HG02678 (cell line): ENCODE measurements at regions not wholly inside any gene's neighbourhood (a gene's known extent, or its start where the extent isn't known, plus 50 kb on each side); places are given as distances from the start of the nearest gene placed in this dataset.

Experiments used
- ATAC-seq: cut with Tn5 transposase; IDR thresholded peaks from one replicate; pipeline ENCODE4 v1.9.1; 2021; ENCODE audit warnings: mild to moderate bottlenecking, moderate library complexity; ENCODE audit not compliant: unreplicated experiment

DNA sequence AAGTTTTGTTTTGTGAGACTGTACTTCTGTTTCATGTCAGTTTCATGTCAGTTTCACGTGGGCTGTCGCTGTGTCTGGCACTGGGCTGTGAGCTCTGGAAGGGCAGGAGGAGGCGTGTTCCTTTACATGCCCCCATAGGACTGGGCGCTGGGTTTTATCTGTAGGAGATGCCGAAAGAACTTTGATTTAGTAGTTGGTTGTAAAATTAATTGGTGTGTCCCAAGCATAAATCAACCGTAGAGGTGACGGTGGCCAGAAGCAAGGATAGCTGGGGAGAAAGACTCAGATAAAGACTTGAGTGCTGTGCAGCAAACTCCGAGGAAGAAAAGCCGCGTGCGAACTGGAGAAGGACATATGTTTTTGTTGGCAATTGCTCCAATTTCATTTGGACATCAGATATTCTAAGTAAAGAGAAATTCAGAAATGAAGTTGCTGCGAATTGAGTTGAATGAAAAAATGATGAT lies 182.5 kb downstream of the VRK1 start:
- ATAC-seq = no peak

DNA sequence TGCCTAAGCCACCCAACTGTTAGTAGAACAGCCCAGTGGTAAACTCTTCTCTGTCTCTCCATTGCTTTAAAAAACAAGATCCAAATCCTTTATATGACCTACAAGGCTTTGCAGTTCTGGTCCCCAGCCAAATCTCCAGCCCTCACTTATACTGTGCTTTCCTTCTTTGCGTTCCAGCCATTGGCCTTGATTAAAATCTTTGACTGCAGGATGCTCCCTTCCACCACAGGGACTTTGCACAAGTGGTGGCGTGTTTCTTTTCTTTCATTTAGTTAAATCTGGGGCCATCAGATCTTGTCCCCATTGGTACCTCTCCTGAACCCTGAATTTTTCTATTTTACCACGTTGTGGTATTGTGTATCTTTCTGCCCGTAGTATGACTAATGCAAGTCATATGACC lies 183.7 kb downstream of the VRK1 start:
- ATAC-seq = no peak

DNA sequence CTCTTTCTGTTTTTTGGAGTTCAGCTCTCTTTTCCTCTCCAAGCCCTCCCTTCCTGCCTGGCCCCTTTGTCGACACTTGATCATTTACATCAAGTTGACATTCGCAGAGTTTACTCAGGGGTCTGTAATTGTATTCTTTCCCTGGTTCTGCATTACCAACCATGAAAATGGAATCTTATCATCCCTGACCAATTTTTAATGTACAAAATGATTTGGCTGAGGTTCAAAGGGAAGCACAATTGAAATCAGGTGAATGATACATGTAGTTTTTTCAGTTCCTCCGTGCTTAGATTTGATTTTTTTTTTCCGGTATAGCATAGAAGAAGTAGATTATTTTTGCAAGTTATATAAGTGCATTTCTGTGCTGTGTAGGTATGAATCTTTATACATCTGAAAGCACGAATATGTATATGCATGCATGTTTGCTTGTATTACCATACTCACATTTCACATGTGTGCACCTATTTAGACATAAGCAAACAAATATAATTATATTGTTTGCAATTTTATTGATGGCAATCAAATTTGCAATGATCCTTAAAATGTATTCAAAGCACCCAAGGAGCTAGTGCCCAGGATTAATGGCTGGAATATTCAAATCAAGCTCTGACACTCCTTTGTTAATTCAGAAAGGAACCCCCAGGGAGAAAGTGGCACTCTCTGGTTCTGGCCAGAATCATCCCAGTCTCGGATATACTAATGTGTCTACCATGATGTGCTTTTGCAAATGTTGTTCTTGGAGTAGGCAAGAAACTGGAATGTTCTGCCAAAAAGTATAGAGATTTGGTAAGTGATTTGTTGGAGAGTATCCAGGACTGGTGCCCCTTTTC lies 189.3 kb downstream of the VRK1 start:
- no peak for ATAC-seq

DNA sequence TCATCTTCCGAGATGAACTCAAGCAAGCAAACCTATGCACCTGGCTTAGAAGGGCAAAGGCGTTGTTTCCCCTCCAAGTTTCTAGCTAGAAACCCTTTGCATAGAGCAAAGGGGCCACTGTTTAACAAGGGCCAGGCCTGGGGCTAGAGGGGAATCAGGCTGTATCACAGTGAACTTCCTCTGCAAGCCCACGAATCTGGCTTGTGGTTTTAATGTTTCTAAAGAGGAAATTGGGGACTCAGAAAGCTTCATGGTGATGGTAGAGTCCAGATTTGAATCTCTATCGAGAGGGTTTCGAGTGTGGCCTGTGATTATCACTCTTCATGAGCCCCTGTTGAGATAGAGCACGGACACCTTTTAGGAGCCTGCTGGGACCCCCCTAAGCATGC lies 189.9 kb downstream of the VRK1 start:
- peak; percentile 63 for ATAC-seq

DNA sequence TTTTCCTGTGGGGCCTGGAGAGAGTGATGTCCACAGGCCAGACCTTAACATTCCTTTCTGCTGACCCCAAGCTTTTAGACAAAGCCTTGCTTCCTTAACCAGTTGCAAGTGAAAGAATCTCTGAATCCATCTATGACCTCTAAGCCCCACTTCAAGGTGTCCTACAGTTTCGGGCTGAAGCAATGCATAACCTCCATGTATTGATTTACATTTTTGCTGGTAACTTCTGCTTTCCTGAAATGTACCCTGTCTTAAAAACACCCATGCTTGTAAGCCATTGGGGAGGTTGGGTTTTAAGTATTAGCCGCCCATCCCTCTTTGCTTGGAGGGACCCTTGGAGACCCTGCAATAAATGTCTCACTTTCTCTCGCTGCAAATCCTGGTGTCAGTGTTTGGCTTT lies 190.6 kb downstream of the VRK1 start:
- ATAC-seq = no peak

DNA sequence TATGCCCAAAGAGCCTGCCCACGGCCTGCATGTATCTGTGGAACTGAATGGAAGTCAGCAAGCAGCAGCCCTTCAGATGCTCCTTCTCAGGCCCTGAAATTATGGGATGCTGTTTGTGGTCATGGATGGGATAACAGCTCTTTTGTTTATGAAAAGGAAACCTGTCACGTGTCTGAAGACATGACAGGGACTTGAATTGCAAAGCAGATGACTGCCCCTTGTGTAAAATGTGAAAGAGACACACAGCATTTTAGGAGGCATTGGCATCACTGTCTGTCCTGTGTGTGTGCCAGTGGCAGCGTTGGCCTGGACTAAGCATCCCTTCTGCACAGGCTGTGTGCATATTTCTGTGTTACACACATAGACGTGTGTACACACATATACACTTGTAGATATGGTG lies 192.1 kb downstream of the VRK1 start:
- no peak for ATAC-seq

DNA sequence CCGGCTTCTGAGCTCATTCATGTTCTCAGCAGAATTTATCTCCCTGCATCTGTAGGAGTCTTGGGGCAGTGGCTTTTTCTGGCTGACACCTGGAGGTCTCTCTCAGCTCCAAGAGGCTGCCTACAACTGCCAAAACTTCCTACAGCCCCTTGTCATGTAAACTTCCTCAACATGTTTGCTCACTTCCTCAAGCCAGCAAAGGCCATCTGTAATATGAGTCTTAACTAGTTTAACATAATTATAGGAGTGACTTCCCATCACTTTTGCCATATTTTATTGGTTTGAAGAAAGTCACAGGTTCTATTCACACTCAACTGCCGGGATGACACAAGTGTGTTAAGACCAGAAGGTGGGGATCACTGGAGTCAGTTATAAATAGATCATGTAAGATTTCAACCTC lies 194.0 kb downstream of the VRK1 start:
- no peak for ATAC-seq

DNA sequence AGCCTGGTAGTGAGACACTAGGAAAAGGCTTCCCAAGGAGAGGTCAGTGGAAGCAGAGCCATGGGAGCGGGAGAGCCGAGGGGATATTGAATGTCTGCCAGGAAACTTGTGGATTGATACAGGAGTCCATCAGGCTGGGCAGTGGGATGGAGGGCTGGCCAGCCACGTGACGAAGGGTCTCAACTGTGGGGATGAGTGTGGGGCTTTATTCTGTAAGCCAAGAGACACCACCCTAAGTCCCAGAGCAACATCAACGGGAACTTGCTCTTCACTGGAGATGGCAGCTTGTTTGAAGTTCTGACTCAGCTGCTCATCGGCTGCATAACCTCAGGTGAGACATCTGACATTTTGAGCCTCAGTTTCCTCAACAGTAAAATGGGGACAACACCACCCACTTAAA lies 197.8 kb downstream of the VRK1 start:
- ATAC-seq = no peak

DNA sequence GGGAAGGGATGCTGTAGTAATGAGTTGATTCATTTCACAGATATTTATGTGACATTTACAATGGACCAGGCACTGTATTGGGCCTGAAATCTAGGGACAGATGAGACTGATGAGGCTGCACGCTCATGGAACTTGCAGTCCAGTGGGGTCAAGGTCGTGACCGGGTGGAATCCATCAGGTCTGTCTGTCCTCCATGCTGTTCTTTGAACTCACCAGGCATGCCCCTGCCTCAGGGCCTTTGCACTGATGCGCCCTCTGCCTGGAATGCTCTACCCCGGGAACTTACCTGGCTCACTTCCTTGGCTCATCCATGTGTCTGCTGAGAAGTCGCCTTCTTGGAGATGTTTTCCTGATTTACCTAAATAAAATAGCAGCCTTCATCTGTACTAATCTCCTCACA lies 200.1 kb downstream of the VRK1 start:
- ATAC-seq = no peak

DNA sequence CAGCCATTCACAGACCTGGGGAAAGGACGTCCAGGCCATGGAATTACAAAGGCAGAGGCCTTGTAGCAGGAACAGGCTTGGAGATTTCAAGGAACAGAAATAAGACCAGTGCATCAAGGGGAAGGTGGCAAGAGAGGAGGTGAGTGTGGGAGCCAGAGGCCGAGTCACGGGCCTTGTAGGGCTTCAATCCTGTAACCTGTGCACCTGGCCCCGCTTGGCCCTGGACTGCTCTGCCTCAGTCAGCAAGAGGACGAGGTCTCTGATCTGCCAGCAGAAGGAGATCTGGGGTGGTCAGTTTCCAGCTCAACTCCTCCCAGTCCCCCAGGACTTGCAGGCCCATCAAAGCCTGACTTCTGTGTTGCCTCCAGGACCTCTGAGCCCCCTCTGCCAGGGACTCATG lies 200.8 kb downstream of the VRK1 start:
- no peak for ATAC-seq

DNA sequence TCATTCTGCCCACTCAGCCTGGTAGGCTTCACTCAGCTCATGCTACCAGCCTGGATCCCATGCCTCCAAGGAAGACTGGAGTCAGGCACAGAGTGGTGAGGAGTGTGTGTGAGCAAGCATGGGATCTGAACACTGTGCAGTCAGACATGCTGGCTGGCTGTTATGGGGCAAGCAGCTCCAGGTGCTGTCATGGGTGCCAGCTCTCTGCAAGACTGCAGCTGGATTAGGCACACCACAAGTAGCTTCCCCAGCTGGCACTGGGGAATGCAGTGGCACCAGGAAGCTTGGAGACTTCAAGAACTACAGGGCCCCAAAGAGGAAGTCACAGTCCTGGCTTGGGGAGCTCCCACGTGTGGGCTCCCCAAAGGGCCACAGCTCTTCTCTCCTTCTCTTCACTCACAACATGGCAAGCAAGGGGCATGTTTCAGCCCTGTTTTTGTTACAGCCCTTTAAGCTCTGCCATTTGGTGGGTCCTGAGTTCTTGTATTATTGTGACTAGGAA lies 202.5 kb downstream of the VRK1 start:
- ATAC-seq = no peak

DNA sequence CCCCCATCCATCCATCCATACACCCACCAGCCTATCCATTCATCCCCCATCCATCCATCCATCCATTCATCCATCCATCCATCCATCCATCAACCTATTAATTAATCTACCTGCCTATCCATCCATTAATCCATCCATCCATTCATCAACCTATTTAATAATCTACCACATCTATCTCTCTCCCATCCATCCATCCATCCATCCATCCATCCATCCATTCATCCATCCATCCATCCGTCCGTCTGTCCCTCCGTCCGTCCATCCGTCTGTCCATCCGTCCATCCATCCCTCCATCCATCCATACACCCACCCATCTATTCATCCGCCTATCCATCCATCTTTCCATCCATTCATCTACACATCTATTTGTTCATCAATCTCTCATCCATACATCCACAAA lies 205.3 kb downstream of the VRK1 start:
- ATAC-seq = no peak

DNA sequence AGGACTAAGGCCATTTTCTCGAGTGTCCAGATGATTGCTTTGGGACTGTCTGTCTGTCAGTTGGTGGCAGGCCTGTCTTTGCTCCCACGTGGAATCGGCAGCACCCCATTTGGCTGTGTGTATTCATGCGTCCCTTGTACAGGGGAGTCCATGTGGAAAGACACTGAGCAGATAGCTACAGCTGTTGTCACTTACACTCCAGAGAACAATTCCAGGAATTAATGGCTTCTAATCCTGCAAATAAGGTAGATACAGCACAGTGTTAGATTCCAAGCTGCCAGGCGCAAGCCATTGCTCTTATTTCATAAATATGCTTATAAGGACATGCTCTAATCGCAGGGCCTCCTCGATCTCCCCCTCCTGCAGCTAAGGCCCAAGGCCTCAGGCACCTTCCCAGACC lies 208.8 kb downstream of the VRK1 start:
- no peak for ATAC-seq

DNA sequence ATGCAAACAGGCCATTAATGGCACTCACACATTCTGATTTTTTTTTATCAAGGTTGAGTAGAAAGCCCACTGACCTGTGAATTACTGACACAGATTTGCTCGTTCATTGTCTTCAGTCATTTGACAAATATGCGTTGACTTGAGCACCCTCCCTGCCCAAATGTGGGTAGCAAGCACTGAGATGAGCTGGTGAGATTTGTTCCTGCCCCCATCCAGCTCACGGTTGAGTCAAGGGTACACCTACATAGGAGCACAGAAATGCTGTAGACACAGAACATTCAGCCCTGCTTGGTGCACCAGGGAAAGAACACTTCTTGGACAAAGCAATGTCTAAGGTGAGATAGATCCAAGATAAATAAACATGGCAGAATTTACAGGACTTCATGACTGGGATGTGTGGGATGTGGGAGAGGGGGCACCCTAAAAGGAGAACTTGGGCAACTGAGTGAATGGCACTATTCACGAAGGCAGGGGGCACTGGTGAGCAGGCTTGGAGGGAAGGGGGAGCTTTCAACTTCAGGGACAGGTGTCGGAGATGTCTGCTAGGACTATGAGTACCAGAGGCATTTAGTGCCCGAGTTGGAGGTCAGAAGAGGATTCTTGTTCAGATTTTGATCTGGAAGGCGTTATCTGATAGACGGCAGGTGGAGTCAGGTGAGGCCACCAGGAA lies 213.4 kb downstream of the VRK1 start:
- no peak for ATAC-seq

DNA sequence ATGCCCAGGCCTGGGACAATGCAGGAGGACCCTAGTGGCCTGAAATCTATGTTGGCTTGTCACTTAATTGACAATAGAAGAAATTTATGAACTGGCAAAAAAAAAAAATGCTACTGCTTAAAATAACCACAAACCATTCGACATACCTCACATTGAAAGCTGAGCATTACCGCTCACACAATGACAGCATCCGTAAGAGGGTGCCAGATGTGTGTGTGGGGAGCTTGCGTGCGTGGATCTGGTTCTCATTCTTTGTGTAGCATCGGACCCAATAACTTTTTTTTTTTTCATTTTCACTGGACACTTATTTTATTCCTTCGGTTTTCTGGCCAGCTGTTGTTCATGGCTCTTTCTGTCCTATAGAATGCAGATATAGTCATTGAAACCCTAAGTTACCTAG lies 216.7 kb downstream of the VRK1 start:
- ATAC-seq = no peak

DNA sequence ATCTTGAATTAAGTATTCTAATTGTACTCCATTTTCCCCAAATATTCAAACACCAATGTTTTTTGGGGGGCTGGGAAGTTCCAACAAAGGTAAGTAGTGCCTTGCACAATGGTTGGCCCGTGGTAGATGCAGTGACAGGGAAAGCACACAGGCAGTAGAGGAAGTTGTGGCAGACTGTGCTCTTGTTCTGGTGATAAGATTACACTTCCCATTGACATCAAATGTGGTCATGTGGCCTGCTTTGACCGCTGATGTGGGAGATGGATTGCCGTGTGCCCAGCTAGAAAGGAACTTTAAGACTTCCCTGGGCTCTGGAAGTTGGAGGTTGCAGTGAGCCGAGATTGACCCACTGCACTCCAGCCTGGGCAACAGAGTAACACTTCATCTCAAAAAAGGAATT lies 223.8 kb downstream of the VRK1 start:
- no peak for ATAC-seq

DNA sequence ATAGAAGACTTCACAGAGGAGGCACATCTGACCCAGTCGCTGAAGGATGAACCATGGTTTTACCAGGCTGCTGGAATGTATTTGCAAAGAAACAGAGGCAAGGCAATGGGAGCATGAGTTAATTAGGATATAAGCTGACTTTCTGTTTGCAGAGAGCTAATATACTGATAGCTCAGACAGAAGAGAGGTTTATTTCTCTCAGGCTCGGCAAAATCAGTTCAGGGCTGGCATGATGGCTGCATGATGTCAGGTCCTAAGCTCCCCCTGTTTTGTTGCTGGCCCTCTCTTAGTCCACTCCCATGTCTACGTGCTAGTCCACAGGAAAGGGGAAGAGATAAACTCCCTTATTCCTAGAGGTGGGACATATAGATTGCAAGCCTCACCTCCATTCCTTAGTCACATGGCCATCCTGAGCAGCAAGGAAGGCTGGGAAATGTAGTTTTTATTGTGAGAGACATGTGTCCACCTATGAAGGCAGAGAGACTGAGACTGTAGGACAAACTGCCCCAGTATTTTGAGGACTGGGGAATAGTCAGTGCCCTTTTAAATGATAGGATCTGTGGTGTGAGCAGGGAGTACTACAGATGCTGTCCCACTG lies 224.5 kb downstream of the VRK1 start:
- ATAC-seq = no peak

DNA sequence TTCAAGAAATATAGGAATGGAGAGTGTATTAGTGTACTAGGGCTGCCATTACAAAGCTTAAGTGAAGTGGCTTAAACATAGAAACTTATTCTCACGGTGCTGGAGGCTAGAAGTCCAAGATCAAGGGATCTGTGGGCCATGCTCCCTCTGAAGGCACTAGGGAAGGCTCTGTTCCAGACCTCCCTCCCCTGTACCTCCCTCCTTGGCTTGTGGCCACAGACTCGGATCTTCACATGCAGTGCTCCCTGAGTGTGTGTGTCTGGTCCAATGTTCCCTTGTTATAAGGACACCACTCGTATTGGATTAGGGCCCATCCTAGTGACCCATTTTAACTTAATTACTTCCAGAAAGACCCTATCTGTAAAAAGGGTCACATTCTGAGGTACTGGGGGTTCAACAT lies 225.6 kb downstream of the VRK1 start:
- ATAC-seq = no peak

DNA sequence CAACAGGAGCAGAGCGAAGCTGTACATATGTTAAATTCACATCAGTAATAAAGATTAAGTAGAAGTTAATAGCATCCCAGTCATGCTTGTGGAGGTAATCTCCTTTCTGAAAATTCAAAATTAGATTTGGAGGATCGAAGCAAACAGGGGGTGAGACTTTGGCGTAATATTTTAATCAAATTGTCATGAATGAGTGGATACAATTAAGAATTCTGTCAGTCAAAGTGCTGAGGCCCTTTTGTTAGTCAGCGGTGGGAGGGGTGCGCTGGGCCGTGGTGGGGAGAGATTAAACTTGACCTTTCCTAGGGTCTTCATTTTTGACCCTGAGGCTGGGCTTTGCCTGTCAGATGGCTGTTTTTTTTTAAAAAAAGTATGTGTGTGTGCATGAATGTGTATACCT lies 226.7 kb downstream of the VRK1 start:
- ATAC-seq = no peak

DNA sequence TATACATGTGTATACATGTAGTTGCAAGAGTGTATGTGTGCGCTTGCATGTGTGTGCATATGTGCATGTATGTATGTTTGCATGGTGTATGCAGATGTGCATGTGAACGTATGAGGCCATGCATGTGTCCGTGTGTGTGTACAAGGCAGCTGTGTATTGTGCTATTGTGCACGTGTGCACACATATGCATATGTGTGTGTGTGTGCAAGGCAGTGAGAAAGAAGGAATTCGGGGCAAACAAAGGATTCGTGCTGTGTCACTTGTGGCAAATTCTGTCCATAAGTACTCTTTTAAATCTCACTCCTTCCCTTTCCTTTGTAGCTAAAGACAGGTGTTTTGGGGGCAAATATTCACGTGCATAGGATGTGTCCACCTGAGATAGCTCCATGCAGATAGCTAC lies 227.1 kb downstream of the VRK1 start:
- ATAC-seq = no peak

DNA sequence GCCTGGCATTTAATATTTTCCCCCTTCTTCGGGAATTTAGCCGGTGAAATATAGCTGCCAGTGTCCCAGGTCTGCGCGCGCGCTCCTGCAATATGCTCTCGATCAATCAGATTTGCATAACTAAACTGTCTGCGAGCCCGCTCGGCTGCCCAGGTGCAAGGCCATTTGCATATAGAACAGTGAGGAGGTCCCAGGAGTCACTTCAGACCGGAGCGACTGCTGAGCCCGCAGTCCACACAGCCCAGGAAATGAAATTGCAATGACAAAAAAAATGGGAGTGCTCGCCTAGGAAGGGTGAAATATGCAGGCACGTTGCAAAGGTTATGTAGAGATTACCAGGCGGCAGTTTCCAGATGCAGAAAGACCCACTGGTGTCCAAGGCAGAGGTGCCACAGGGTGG lies 228.5 kb downstream of the VRK1 start:
- peak; percentile 78 for ATAC-seq
